GM23338 (cell line): ENCODE measurements at regions not wholly inside any gene's neighbourhood (a gene's known extent, or its start where the extent isn't known, plus 50 kb on each side); places are given as distances from the start of the nearest gene placed in this dataset.

Experiments
- ATAC-seq: fragments of 200-7000 bp; cut with Tn5 transposase; 3 replicates; pipeline ENCODE4 v1.9.1; 2020
- DNase-seq: peaks from one replicate; pipeline ENCODE4 v3.0.0-alpha.2; 2015; ENCODE audit warnings: low spot score
- H2AFZ ChIP-seq: fragments of 200-600 bp; sonication (generic); 2 replicates; pipeline ENCODE4 v1.8.0; 2016; ENCODE audit warnings: antibody characterized with exemption, mild to moderate bottlenecking, moderate library complexity
- H3F3A ChIP-seq: fragments of 200-600 bp; sonication (generic); replicated peaks from 2 replicates; pipeline ENCODE4 v1.8.0; 2017; ENCODE audit warnings: antibody characterized with exemption, mixed run types, low read depth
- H3K27ac ChIP-seq: fragments of 200-600 bp; sonication (generic); 2 replicates; pipeline ENCODE4 v1.6.1; 2016; ENCODE audit warnings: low read depth
- H3K27me3 ChIP-seq: fragments of 200-600 bp; sonication (generic); 2 replicates; pipeline ENCODE4 v1.8.0; 2016; ENCODE audit warnings: mild to moderate bottlenecking, mixed run types, moderate library complexity; ENCODE audit not compliant: insufficient read depth
- H3K36me3 ChIP-seq: fragments of 200-600 bp; sonication (generic); 2 replicates; pipeline ENCODE4 v1.8.0; 2016; ENCODE audit warnings: mild to moderate bottlenecking; ENCODE audit not compliant: insufficient read depth
- H3K4me1 ChIP-seq: fragments of 200-600 bp; sonication (generic); 2 replicates; pipeline ENCODE4 v1.8.0; 2016; ENCODE audit warnings: mild to moderate bottlenecking, moderate library complexity; ENCODE audit not compliant: insufficient read depth
- H3K4me2 ChIP-seq: fragments of 200-600 bp; sonication (generic); 2 replicates; pipeline ENCODE4 v1.7.1; 2017; ENCODE audit warnings: mixed run types
- H3K4me3 ChIP-seq: fragments of 200-600 bp; sonication (generic); 2 replicates; pipeline ENCODE4 v1.6.1; 2016; ENCODE audit warnings: mixed run types
- H3K79me2 ChIP-seq: fragments of 200-600 bp; sonication (generic); replicated peaks from 2 replicates; pipeline ENCODE4 v1.8.0; 2017; ENCODE audit warnings: mild to moderate bottlenecking; ENCODE audit not compliant: insufficient read depth
- H3K9me2 ChIP-seq: fragments of 200-600 bp; sonication (generic); 2 replicates; pipeline ENCODE4 v1.8.0; 2017; ENCODE audit not compliant: insufficient read depth
- H4K20me1 ChIP-seq: fragments of 200-600 bp; sonication (generic); replicated peaks from 2 replicates; pipeline ENCODE4 v1.8.0; 2017; ENCODE audit warnings: mild to moderate bottlenecking; ENCODE audit not compliant: insufficient read depth
- H3K27ac Mint-ChIP-seq: 2 replicates; pipeline ENCODE4 v1.8.0; 2020; ENCODE audit warnings: inconsistent platforms, mild to moderate bottlenecking, moderate library complexity, mixed read lengths
- H3K27me3 Mint-ChIP-seq: 3 replicates; pipeline ENCODE4 v1.8.0; 2022; ENCODE audit warnings: low read depth, mild to moderate bottlenecking, moderate library complexity, mixed read lengths, inconsistent platforms; ENCODE audit not compliant: insufficient read depth, poor library complexity
- H3K36me3 Mint-ChIP-seq: 3 replicates; pipeline ENCODE4 v1.8.0; 2021; ENCODE audit warnings: low read depth, mild to moderate bottlenecking, inconsistent platforms, moderate library complexity, mixed read lengths
- H3K4me1 Mint-ChIP-seq: 3 replicates; pipeline ENCODE4 v1.8.0; 2020; ENCODE audit warnings: mild to moderate bottlenecking, inconsistent platforms, mixed read lengths
- H3K4me3 Mint-ChIP-seq: 3 replicates; pipeline ENCODE4 v1.8.0; 2021; ENCODE audit warnings: moderate library complexity, mild to moderate bottlenecking, inconsistent platforms, mixed read lengths
- H3K9me3 Mint-ChIP-seq: 3 replicates; pipeline ENCODE4 v1.8.0; 2020; ENCODE audit warnings: moderate library complexity, mild to moderate bottlenecking, inconsistent platforms, mixed read lengths
- CREB1 ChIP-seq: fragments of 250-450 bp; sonication (Bioruptor Pico); IDR thresholded peaks from 2 replicates; pipeline ENCODE4 v1.5.0; 2020; ENCODE audit warnings: low read depth, mild to moderate bottlenecking, moderate library complexity
- JUNB ChIP-seq: IDR thresholded peaks from one replicate; pipeline ENCODE4 v1.6.1; 2016; ENCODE audit warnings: antibody characterized with exemption; ENCODE audit not compliant: unreplicated experiment
- NANOG ChIP-seq: IDR thresholded peaks from 2 replicates; pipeline ENCODE4 v1.6.1; 2016; ENCODE audit warnings: antibody characterized with exemption, borderline replicate concordance
- POLR2AphosphoS5 ChIP-seq: IDR thresholded peaks from 2 replicates; pipeline ENCODE4 v1.6.1; 2016; ENCODE audit warnings: antibody characterized with exemption, low read depth
- ZNF114 ChIP-seq: fragments of 250-450 bp; sonication (Bioruptor Pico); IDR thresholded peaks from 2 replicates; pipeline ENCODE4 v1.5.0; 2020; ENCODE audit warnings: mild to moderate bottlenecking, moderate library complexity
- TF ChIP-seq, protein P1 (sequence below): IDR thresholded peaks from 2 replicates; pipeline ENCODE4 v1.6.1; 2016; ENCODE audit warnings: antibody characterized with exemption
- TF ChIP-seq, protein P2 (sequence below), 2 experiments: fragments of 200-600 bp in 1 of 2; sonication (generic) in 1 of 2; conservative IDR thresholded peaks; 2 replicates each; pipeline versions ENCODE4 v1.5.1 to v1.6.1; 2016 to 2017; ENCODE audit warnings: antibody characterized with exemption in 2 of 2, low read depth in 2 of 2, mild to moderate bottlenecking in 2 of 2, moderate library complexity in 1 of 2
- TF ChIP-seq, protein P3 (sequence below): fragments of 250-450 bp; sonication (Bioruptor Pico); IDR thresholded peaks from 2 replicates; pipeline ENCODE4 v1.5.0; 2020; ENCODE audit warnings: mild to moderate bottlenecking, moderate library complexity

GRCh38 chr12:78683626-78684025 lies 180.9 kb upstream of the SYT1 start:
- Histone ChIP-seq H3K79me2 (no peaks in the 10 kb centered on the region), H3K27me3 (no peaks in the 10 kb centered on the region), H3K4me2 (no peak overlapping the region), H3K4me1 (no peaks in the 10 kb centered on the region), H3F3A (no peaks in the 10 kb centered on the region), H3K27ac (no peak overlapping the region), H2AFZ (peak overlapping the region; percentile 6; the same call in 1 of the 2 replicates), H3K9me2 (no peaks in the 10 kb centered on the region), H3K36me3 (no peaks in the 10 kb centered on the region), H3K4me3 (no peak overlapping the region), H4K20me1 (no peaks in the 10 kb centered on the region)
- Mint-ChIP-seq H3K4me1 (peaks cover 8% of the 10 kb centered on the region; the same call in 2 of the 3 replicates), H3K36me3 (no peaks in the 10 kb centered on the region), H3K4me3 (no peak overlapping the region), H3K27ac (no peak overlapping the region), H3K27me3 (peaks cover 3% of the 10 kb centered on the region), H3K9me3 (no peaks in the 10 kb centered on the region)
- DNase-seq, result peak; percentile 31
- peak; percentile 48; the same call in 2 of the 3 replicates for ATAC-seq
- TF ChIP-seq, protein P1, sequence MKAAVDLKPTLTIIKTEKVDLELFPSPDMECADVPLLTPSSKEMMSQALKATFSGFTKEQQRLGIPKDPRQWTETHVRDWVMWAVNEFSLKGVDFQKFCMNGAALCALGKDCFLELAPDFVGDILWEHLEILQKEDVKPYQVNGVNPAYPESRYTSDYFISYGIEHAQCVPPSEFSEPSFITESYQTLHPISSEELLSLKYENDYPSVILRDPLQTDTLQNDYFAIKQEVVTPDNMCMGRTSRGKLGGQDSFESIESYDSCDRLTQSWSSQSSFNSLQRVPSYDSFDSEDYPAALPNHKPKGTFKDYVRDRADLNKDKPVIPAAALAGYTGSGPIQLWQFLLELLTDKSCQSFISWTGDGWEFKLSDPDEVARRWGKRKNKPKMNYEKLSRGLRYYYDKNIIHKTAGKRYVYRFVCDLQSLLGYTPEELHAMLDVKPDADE, result no peak

- ATAC-seq, result no peak
- Histone ChIP-seq H3K79me2 (no peaks in the 10 kb centered on the region), H3K36me3 (no peaks in the 10 kb centered on the region), H2AFZ (peak overlapping the region; percentile 79; the same call in 1 of the 2 replicates), H3K27me3 (no peaks in the 10 kb centered on the region), H3K27ac (no peak overlapping the region), H3K4me2 (no peak overlapping the region), H3K9me2 (no peaks in the 10 kb centered on the region), H3K4me1 (no peaks in the 10 kb centered on the region), H3K4me3 (no peak overlapping the region), H3F3A (no peaks in the 10 kb centered on the region), H4K20me1 (no peaks in the 10 kb centered on the region)
- TF ChIP-seq JUNB, result no peak
- TF ChIP-seq NANOG, result no peak
- TF ChIP-seq, protein P2, sequence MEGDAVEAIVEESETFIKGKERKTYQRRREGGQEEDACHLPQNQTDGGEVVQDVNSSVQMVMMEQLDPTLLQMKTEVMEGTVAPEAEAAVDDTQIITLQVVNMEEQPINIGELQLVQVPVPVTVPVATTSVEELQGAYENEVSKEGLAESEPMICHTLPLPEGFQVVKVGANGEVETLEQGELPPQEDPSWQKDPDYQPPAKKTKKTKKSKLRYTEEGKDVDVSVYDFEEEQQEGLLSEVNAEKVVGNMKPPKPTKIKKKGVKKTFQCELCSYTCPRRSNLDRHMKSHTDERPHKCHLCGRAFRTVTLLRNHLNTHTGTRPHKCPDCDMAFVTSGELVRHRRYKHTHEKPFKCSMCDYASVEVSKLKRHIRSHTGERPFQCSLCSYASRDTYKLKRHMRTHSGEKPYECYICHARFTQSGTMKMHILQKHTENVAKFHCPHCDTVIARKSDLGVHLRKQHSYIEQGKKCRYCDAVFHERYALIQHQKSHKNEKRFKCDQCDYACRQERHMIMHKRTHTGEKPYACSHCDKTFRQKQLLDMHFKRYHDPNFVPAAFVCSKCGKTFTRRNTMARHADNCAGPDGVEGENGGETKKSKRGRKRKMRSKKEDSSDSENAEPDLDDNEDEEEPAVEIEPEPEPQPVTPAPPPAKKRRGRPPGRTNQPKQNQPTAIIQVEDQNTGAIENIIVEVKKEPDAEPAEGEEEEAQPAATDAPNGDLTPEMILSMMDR (conservative IDR thresholded peaks at IDR 0.05; ENCODE audit: low read depth in 2 of 2), result no peak
- no peak for TF ChIP-seq POLR2AphosphoS5
- no peak for TF ChIP-seq ZNF114 (CRISPR knock-in tag)
- TF ChIP-seq, protein P3, sequence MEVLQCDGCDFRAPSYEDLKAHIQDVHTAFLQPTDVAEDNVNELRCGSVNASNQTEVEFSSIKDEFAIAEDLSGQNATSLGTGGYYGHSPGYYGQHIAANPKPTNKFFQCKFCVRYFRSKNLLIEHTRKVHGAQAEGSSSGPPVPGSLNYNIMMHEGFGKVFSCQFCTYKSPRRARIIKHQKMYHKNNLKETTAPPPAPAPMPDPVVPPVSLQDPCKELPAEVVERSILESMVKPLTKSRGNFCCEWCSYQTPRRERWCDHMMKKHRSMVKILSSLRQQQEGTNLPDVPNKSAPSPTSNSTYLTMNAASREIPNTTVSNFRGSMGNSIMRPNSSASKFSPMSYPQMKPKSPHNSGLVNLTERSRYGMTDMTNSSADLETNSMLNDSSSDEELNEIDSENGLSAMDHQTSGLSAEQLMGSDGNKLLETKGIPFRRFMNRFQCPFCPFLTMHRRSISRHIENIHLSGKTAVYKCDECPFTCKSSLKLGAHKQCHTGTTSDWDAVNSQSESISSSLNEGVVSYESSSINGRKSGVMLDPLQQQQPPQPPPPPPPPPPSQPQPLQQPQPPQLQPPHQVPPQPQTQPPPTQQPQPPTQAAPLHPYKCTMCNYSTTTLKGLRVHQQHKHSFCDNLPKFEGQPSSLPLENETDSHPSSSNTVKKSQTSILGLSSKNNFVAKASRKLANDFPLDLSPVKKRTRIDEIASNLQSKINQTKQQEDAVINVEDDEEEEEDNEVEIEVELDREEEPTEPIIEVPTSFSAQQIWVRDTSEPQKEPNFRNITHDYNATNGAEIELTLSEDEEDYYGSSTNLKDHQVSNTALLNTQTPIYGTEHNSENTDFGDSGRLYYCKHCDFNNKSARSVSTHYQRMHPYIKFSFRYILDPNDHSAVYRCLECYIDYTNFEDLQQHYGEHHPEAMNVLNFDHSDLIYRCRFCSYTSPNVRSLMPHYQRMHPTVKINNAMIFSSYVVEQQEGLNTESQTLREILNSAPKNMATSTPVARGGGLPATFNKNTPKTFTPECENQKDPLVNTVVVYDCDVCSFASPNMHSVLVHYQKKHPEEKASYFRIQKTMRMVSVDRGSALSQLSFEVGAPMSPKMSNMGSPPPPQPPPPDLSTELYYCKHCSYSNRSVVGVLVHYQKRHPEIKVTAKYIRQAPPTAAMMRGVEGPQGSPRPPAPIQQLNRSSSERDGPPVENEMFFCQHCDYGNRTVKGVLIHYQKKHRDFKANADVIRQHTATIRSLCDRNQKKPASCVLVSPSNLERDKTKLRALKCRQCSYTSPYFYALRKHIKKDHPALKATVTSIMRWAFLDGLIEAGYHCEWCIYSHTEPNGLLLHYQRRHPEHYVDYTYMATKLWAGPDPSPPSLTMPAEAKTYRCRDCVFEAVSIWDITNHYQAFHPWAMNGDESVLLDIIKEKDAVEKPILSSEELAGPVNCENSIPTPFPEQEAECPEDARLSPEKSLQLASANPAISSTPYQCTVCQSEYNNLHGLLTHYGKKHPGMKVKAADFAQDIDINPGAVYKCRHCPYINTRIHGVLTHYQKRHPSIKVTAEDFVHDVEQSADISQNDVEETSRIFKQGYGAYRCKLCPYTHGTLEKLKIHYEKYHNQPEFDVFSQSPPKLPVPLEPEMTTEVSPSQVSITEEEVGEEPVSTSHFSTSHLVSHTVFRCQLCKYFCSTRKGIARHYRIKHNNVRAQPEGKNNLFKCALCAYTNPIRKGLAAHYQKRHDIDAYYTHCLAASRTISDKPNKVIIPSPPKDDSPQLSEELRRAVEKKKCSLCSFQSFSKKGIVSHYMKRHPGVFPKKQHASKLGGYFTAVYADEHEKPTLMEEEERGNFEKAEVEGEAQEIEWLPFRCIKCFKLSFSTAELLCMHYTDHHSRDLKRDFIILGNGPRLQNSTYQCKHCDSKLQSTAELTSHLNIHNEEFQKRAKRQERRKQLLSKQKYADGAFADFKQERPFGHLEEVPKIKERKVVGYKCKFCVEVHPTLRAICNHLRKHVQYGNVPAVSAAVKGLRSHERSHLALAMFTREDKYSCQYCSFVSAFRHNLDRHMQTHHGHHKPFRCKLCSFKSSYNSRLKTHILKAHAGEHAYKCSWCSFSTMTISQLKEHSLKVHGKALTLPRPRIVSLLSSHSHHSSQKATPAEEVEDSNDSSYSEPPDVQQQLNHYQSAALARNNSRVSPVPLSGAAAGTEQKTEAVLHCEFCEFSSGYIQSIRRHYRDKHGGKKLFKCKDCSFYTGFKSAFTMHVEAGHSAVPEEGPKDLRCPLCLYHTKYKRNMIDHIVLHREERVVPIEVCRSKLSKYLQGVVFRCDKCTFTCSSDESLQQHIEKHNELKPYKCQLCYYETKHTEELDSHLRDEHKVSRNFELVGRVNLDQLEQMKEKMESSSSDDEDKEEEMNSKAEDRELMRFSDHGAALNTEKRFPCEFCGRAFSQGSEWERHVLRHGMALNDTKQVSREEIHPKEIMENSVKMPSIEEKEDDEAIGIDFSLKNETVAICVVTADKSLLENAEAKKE (CRISPR knock-in tag), result no peak
- no peak for TF ChIP-seq CREB1
- no peak overlapping the region for H3K27ac Mint-ChIP-seq
- H3K9me3 Mint-ChIP-seq, result no peaks in the 10 kb centered on the region; the same call in 2 of the 3 replicates
- no peaks in the 10 kb centered on the region for H3K36me3 Mint-ChIP-seq
- DNase-seq, result no peak
- peaks cover 8% of the 10 kb centered on the region for H3K27me3 Mint-ChIP-seq
- no peak overlapping the region for H3K4me3 Mint-ChIP-seq
- H3K4me1 Mint-ChIP-seq, result peaks cover 8% of the 10 kb centered on the region; the same call in 2 of the 3 replicates
Measured at GRCh38 chr12:78684419-78684818, 180.2 kb upstream of the SYT1 start.
